ENCODE measurements at regions not wholly inside any gene's neighbourhood (a gene's known extent, or its start where the extent isn't known, plus 50 kb on each side); places are given as distances from the start of the nearest gene placed in this dataset.

DNA sequence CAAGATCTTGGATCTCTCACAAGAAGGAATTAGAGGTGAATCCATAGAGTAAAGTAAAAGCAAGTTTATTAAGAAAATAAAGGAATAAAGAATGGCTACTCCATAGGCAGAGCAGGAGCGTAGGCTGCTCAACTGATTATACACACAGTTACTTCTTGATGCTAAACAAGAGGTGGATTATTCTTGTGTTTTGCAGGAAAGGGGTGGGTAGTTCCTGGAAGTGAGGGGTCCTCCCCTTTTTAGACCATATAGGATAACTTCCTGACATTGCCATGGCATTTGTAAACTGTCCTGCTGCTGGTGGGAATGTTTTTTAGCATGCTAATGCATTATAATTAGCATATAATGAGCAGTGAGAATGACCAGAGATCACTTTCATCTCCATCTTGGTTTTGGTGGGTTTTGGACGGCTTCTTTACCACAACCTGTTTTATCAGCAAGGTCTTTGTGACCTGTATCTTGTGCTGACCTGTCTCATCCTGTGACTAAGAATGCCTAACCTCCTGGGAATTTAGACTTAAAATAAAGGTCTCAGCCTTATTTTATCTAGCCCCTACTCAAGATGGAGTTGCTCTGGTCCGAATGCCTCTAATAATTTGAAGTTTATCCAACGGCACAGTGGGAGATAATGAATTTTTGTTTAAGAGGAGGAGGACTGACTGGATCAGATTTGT, 165.7 kb upstream of the DMRT1 start:
- POLR2A ChIA-PET, result no interaction called here
- RAD21 ChIA-PET (ENCODE audit: unreplicated experiment), result no interaction called here

More for the DNA sequence above, 165.7 kb upstream of the DMRT1 start:
- no peaks in the 10 kb centered on the region for H3K9me3 ChIP-seq (replicated peaks; ENCODE audit: control insufficient read depth, insufficient read depth, low read length)
- intact Hi-C loops (cut with micrococcal nuclease; ENCODE audit: unreplicated experiment) (loop anchor here (10.0 kb wide), 1 partner anchor 59 kb away; no protein-coding TSS in a partner anchor), in situ Hi-C loops (cut with MboI) (no loop called here)
- H3K9ac ChIP-seq (ENCODE audit: control insufficient read depth, insufficient read depth, low read length), result no peak overlapping the region
- no peak for TF ChIP-seq BHLHE40 (IDR thresholded peaks at IDR 0.05; ENCODE audit: borderline replicate concordance in 1 of 2, low read depth in 2 of 2, low read length in 1 of 2)
- TF ChIP-seq, protein P1, sequence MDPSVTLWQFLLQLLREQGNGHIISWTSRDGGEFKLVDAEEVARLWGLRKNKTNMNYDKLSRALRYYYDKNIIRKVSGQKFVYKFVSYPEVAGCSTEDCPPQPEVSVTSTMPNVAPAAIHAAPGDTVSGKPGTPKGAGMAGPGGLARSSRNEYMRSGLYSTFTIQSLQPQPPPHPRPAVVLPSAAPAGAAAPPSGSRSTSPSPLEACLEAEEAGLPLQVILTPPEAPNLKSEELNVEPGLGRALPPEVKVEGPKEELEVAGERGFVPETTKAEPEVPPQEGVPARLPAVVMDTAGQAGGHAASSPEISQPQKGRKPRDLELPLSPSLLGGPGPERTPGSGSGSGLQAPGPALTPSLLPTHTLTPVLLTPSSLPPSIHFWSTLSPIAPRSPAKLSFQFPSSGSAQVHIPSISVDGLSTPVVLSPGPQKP (IDR thresholded peaks at IDR 0.05; ENCODE audit: low read depth, low read length), result no peak
- no peak for TF ChIP-seq TCF7 (IDR thresholded peaks at IDR 0.05; ENCODE audit: borderline replicate concordance)
- no peak for TF ChIP-seq ETV6 (conservative IDR thresholded peaks at IDR 0.05 in 1 of 2, IDR thresholded peaks at IDR 0.05 in 1 of 2; ENCODE audit: borderline replicate concordance in 1 of 2, low read depth in 1 of 2)
- no peak for TF ChIP-seq NRF1 (conservative IDR thresholded peaks at IDR 0.05; ENCODE audit: low read depth, low read length)
- TF ChIP-seq ZBED1 (IDR thresholded peaks at IDR 0.05; ENCODE audit: borderline replicate concordance), result no peak
- TF ChIP-seq KDM1A (IDR thresholded peaks at IDR 0.05; ENCODE audit: borderline replicate concordance), result no peak
- TF ChIP-seq HDAC6 (IDR thresholded peaks at IDR 0.05; ENCODE audit: unreplicated experiment), result no peak
- no peak for TF ChIP-seq BMI1 (IDR thresholded peaks at IDR 0.05; ENCODE audit: borderline replicate concordance)
- no peaks in the 10 kb centered on the region; a peak in 1 of 4 replicates for H3K27me3 ChIP-seq (replicated peaks in 1 of 2; ENCODE audit: control insufficient read depth in 2 of 2, insufficient read depth in 2 of 2, low read length in 1 of 2)
- no peak overlapping the region for H3K27ac ChIP-seq (ENCODE audit: control insufficient read depth, insufficient read depth)
- WGBS (ENCODE audit: insufficient coverage, insufficient replicate concordance, low lambda C conversion rate, missing lambda C conversion rate), result 25% methylated on average over 4 of the region's 4 CpGs
- no peaks in the 10 kb centered on the region for H3K79me2 ChIP-seq (ENCODE audit: control insufficient read depth, insufficient read depth, low read length)
- SMC1A ChIA-PET (ENCODE audit: uncharacterized antibody, unreplicated experiment), result no interaction called here
- no TSS peak for BruUV-seq (replicated peaks)
- DNase-seq (ENCODE audit: low read depth, low spot score) (no peak), FAIRE-seq (no peak), ATAC-seq (no peak)
- H4K20me1 ChIP-seq (ENCODE audit: control insufficient read depth, insufficient read depth), result no peaks in the 10 kb centered on the region
- no peak overlapping the region for H3K4me2 ChIP-seq (ENCODE audit: control insufficient read depth, insufficient read depth)
- no peaks in the 10 kb centered on the region for H3K36me3 ChIP-seq (ENCODE audit: control insufficient read depth in 2 of 2, insufficient read depth in 2 of 2, low read length in 1 of 2)
- H3K4me1 ChIP-seq (ENCODE audit: control insufficient read depth, insufficient read depth, low read length), result no peaks in the 10 kb centered on the region
- CTCF ChIA-PET, result no interaction called here
- no peak overlapping the region for H2AFZ ChIP-seq (ENCODE audit: control insufficient read depth, low read depth, low read length)
- no peak overlapping the region for H3K4me3 ChIP-seq

Data from GM12878 (cell line).